ENCODE measurements at regions not wholly inside any gene's neighbourhood (a gene's known extent, or its start where the extent isn't known, plus 50 kb on each side); places are given as distances from the start of the nearest gene placed in this dataset.

DNA sequence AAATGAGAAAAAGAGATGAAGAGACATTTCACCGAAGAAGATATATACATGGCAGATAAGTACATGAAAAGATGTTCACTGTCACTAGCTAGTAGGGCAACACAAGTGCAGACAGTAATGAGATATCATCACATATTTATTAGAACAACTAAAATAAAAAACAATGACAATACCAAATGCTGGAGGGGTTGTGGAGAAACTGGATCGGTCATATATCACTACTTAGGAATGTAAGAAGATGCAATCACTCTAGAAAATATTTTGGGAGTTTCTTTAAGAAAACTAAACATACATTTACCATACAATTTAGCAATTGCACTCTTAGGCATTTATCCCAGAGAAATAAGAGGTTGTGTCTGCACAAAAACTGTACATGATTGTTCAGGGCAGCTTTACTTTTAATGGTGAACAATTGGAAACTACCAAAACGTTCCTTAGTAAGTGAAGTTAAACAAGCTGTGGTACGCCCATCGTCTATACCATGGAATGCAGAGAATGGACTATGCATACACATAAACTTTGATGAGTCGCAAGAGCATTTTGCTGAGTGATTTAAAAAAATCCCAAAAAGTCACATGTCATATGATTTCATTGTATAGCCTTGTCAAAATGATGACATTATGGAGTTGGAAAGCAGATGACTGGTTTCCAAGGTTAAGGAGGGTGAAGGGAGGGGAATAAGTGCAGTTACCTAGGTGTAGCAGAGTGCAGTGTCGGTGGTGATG, 149.0 kb upstream of the UBE3A start:
- BruUV-seq (replicated peaks), result no TSS peak
- no peak for DNase-seq (ENCODE audit: low spot score)
- TF ChIP-seq EZH2 (IDR thresholded peaks at IDR 0.05; ENCODE audit: borderline replicate concordance, low read depth, low read length, poor library complexity, severe bottlenecking) (no peak), CTCF (conservative IDR thresholded peaks at IDR 0.05; ENCODE audit: low read depth, low read length) (no peak)

GRCh38 chr15:25582886-25583285, 144.1 kb upstream of the UBE3A start:
- peaks cover 22% of the 10 kb centered on the region for H3K9me3 ChIP-seq (ENCODE audit: low read depth, low read length, poor library complexity, severe bottlenecking)
- CTCF ChIA-PET, result no interaction called here

More for the DNA sequence above, 149.0 kb upstream of the UBE3A start:
- H3K4me3 ChIP-seq (ENCODE audit: low read depth, low read length, poor library complexity, severe bottlenecking), result no peak overlapping the region
- POLR2A ChIA-PET (ENCODE audit: low non-redundant PET), result no interaction called here
- no peak overlapping the region for H3K27ac ChIP-seq (ENCODE audit: low read depth, low read length, poor library complexity, severe bottlenecking)
- peaks cover 26% of the 10 kb centered on the region for H3K9me3 ChIP-seq (ENCODE audit: low read depth, low read length, poor library complexity, severe bottlenecking)
- no peaks in the 10 kb centered on the region for H3K36me3 ChIP-seq (ENCODE audit: insufficient read depth, low read length, poor library complexity, severe bottlenecking)
- CTCF ChIA-PET, result no interaction called here
- H3K4me1 ChIP-seq (ENCODE audit: insufficient read depth, low read length, poor library complexity, severe bottlenecking), result no peaks in the 10 kb centered on the region
- intact Hi-C loops (cut with micrococcal nuclease; ENCODE audit: unreplicated experiment), result no loop called here
- H3K27me3 ChIP-seq (replicated peaks; ENCODE audit: insufficient read depth, low read depth, low read length, poor library complexity), result no peaks in the 10 kb centered on the region

GRCh38 chr15:25579127-25579526, 140.3 kb upstream of the UBE3A start:
- H3K27me3 ChIP-seq (replicated peaks; ENCODE audit: insufficient read depth, low read depth, low read length, poor library complexity), result no peaks in the 10 kb centered on the region
- peaks cover 24% of the 10 kb centered on the region for H3K9me3 ChIP-seq (ENCODE audit: low read depth, low read length, poor library complexity, severe bottlenecking)
- intact Hi-C loops (cut with micrococcal nuclease; ENCODE audit: unreplicated experiment), result no loop called here
- no peak overlapping the region for H3K27ac ChIP-seq (ENCODE audit: low read depth, low read length, poor library complexity, severe bottlenecking)
- no peak overlapping the region for H3K4me3 ChIP-seq (ENCODE audit: low read depth, low read length, poor library complexity, severe bottlenecking)
- TF ChIP-seq EZH2 (IDR thresholded peaks at IDR 0.05; ENCODE audit: borderline replicate concordance, low read depth, low read length, poor library complexity, severe bottlenecking) (no peak), CTCF (conservative IDR thresholded peaks at IDR 0.05; ENCODE audit: low read depth, low read length) (no peak)
- BruUV-seq (replicated peaks), result no TSS peak
- no peaks in the 10 kb centered on the region for H3K36me3 ChIP-seq (ENCODE audit: insufficient read depth, low read length, poor library complexity, severe bottlenecking)
- H3K4me1 ChIP-seq (ENCODE audit: insufficient read depth, low read length, poor library complexity, severe bottlenecking), result no peaks in the 10 kb centered on the region
- ChIA-PET CTCF (no interaction called here), POLR2A (ENCODE audit: low non-redundant PET) (no interaction called here)
- DNase-seq (ENCODE audit: low spot score), result no peak

More at GRCh38 chr15:25582886-25583285, 144.1 kb upstream of the UBE3A start:
- H3K36me3 ChIP-seq (ENCODE audit: insufficient read depth, low read length, poor library complexity, severe bottlenecking), result no peaks in the 10 kb centered on the region
- no peak overlapping the region for H3K27ac ChIP-seq (ENCODE audit: low read depth, low read length, poor library complexity, severe bottlenecking)
- POLR2A ChIA-PET (ENCODE audit: low non-redundant PET), result no interaction called here
- no peaks in the 10 kb centered on the region for H3K27me3 ChIP-seq (replicated peaks; ENCODE audit: insufficient read depth, low read depth, low read length, poor library complexity)
- intact Hi-C loops (cut with micrococcal nuclease; ENCODE audit: unreplicated experiment), result no loop called here
- TF ChIP-seq CTCF (conservative IDR thresholded peaks at IDR 0.05; ENCODE audit: low read depth, low read length), result no peak
- no peak for TF ChIP-seq EZH2 (IDR thresholded peaks at IDR 0.05; ENCODE audit: borderline replicate concordance, low read depth, low read length, poor library complexity, severe bottlenecking)
- no TSS peak for BruUV-seq (replicated peaks)
- H3K4me1 ChIP-seq (ENCODE audit: insufficient read depth, low read length, poor library complexity, severe bottlenecking), result no peaks in the 10 kb centered on the region
- DNase-seq (ENCODE audit: low spot score), result no peak
- H3K4me3 ChIP-seq (ENCODE audit: low read depth, low read length, poor library complexity, severe bottlenecking), result no peak overlapping the region

All from A673 (cell line).